HL-60 (cell line): ENCODE measurements at regions not wholly inside any gene's neighbourhood (a gene's known extent, or its start where the extent isn't known, plus 50 kb on each side); places are given as distances from the start of the nearest gene placed in this dataset.

Experiments used
- DNase-seq, 2 experiments: peaks; one replicate each; pipeline ENCODE4 v3.0.0-alpha.2; 2010 to 2020; ENCODE audit warnings: low read depth in 1 of 2, low spot score in 1 of 2
- H3K27ac ChIP-seq: fragments of 250-450 bp; sonication (Bioruptor Pico); replicated peaks from 2 replicates; pipeline ENCODE4 v1.5.1; 2020; ENCODE audit warnings: mild to moderate bottlenecking, moderate library complexity
- H3K27me3 ChIP-seq: fragments of 250-450 bp; sonication (Bioruptor Pico); 2 replicates; pipeline ENCODE4 v1.5.1; 2021; ENCODE audit warnings: mild to moderate bottlenecking, moderate library complexity; ENCODE audit not compliant: insufficient read depth, poor library complexity, severe bottlenecking
- H3K4me3 ChIP-seq: replicated peaks from 2 replicates; pipeline ENCODE4 v1.5.1; 2011; ENCODE audit warnings: mild to moderate bottlenecking, control low read depth, low read length; ENCODE audit not compliant: insufficient read depth
- GABPA ChIP-seq: IDR thresholded peaks from 2 replicates; pipeline ENCODE4 v1.6.1; 2012; ENCODE audit warnings: low read depth
- POLR2AphosphoS5 ChIP-seq: IDR thresholded peaks from 2 replicates; pipeline ENCODE4 v1.6.1; 2012; ENCODE audit warnings: low read depth
- SPI1 ChIP-seq: IDR thresholded peaks from 2 replicates; pipeline ENCODE4 v1.6.1; 2012; ENCODE audit warnings: low read depth, mild to moderate bottlenecking, borderline replicate concordance
- TF ChIP-seq, protein P1 (sequence below): IDR thresholded peaks from 2 replicates; pipeline ENCODE4 v1.6.1; 2012; ENCODE audit warnings: low read depth; ENCODE audit not compliant: insufficient replicate concordance
- TF ChIP-seq, protein P2 (sequence below): IDR thresholded peaks from one replicate; pipeline ENCODE4 v1.5.1; 2011; ENCODE audit warnings: low read length, control low read depth, inconsistent platforms; ENCODE audit not compliant: insufficient read depth

DNA sequence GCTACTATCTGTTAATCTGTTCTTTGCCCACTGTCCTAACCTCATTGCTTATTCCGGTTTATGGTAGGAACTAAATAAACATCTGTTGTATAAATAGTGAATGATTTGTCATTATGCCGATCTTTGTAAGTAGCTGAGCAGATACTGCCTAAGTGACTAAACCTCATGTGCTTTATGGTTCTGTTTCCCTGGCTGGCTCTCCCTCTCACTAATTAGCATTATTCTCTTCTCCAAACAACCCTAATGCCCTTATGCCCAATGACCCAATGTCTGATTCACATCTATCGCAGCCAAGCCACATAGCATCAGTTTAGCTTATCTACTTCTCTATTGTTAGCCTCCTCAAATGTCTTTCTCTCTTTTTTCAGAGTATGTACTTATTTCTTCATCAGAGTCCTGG lies 462.3 kb upstream of the POT1 start:
- H3K4me3 ChIP-seq = no peak overlapping the region
- no peak overlapping the region for H3K27ac ChIP-seq
- TF ChIP-seq POLR2AphosphoS5 (no peak), SPI1 (no peak), GABPA (no peak)
- TF ChIP-seq, protein P1, sequence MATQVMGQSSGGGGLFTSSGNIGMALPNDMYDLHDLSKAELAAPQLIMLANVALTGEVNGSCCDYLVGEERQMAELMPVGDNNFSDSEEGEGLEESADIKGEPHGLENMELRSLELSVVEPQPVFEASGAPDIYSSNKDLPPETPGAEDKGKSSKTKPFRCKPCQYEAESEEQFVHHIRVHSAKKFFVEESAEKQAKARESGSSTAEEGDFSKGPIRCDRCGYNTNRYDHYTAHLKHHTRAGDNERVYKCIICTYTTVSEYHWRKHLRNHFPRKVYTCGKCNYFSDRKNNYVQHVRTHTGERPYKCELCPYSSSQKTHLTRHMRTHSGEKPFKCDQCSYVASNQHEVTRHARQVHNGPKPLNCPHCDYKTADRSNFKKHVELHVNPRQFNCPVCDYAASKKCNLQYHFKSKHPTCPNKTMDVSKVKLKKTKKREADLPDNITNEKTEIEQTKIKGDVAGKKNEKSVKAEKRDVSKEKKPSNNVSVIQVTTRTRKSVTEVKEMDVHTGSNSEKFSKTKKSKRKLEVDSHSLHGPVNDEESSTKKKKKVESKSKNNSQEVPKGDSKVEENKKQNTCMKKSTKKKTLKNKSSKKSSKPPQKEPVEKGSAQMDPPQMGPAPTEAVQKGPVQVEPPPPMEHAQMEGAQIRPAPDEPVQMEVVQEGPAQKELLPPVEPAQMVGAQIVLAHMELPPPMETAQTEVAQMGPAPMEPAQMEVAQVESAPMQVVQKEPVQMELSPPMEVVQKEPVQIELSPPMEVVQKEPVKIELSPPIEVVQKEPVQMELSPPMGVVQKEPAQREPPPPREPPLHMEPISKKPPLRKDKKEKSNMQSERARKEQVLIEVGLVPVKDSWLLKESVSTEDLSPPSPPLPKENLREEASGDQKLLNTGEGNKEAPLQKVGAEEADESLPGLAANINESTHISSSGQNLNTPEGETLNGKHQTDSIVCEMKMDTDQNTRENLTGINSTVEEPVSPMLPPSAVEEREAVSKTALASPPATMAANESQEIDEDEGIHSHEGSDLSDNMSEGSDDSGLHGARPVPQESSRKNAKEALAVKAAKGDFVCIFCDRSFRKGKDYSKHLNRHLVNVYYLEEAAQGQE = no peak
- TF ChIP-seq, protein P2, sequence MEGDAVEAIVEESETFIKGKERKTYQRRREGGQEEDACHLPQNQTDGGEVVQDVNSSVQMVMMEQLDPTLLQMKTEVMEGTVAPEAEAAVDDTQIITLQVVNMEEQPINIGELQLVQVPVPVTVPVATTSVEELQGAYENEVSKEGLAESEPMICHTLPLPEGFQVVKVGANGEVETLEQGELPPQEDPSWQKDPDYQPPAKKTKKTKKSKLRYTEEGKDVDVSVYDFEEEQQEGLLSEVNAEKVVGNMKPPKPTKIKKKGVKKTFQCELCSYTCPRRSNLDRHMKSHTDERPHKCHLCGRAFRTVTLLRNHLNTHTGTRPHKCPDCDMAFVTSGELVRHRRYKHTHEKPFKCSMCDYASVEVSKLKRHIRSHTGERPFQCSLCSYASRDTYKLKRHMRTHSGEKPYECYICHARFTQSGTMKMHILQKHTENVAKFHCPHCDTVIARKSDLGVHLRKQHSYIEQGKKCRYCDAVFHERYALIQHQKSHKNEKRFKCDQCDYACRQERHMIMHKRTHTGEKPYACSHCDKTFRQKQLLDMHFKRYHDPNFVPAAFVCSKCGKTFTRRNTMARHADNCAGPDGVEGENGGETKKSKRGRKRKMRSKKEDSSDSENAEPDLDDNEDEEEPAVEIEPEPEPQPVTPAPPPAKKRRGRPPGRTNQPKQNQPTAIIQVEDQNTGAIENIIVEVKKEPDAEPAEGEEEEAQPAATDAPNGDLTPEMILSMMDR = no peak
- no peak for DNase-seq
- no peaks in the 10 kb centered on the region for H3K27me3 ChIP-seq

DNA sequence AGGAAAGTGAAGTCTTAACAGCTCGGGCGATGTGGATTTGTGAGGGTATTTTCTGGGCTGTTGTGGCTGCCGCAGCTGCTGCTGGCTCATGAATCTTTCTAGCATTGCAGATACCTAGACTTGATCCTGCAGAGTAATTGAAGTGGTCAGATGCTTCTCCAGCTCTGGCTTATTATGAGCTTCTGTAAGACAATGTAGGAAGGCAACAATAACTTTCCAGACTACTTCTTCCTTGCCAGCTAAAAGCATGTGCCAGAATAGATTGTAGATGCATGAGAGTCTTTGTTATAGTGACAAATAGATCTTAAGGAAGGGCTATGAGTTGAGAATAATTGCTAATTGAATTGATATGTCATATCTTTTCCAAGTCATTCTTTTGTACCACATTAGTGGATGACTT lies 461.4 kb upstream of the POT1 start:
- no peaks in the 10 kb centered on the region for H3K27me3 ChIP-seq
- H3K4me3 ChIP-seq = no peak overlapping the region
- DNase-seq = no peak
- no peak overlapping the region for H3K27ac ChIP-seq
- no peak for TF ChIP-seq GABPA
- no peak for TF ChIP-seq SPI1
- TF ChIP-seq, protein P1 = no peak
- TF ChIP-seq, protein P2 = no peak
- no peak for TF ChIP-seq POLR2AphosphoS5

DNA sequence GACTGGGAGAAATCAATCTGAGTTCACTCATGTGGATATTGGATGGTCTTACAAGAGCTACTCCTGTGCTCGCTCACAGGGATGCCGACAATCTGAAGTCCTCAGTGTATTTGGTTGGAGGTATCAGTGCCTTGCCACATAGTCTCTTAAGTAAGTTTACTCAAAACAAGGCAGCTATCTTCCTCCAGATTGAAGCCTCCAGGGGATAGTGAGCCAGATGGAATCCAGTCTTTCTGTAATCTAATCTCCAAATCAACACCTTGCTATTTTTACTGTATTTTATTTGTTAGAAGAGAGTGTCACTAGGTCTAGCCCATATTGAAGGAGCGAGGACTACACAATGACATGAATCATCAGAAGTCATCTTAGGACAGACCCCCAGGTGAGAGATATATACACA lies 456.6 kb upstream of the POT1 start:
- H3K27me3 ChIP-seq = no peaks in the 10 kb centered on the region
- H3K27ac ChIP-seq = no peak overlapping the region
- DNase-seq = no peak
- no peak for TF ChIP-seq SPI1
- TF ChIP-seq, protein P2 = no peak
- no peak for TF ChIP-seq POLR2AphosphoS5
- TF ChIP-seq, protein P1 = no peak
- no peak for TF ChIP-seq GABPA
- H3K4me3 ChIP-seq = no peak overlapping the region
